IMR-90 (cell line): ENCODE measurements at regions not wholly inside any gene's neighbourhood (a gene's known extent, or its start where the extent isn't known, plus 50 kb on each side); places are given as distances from the start of the nearest gene placed in this dataset.

Experiments
- POLR2A ChIP-seq: IDR thresholded peaks from 2 replicates; pipeline ENCODE4 v1.6.1; 2012; ENCODE audit warnings: mild to moderate bottlenecking, low read depth, low read length
- TF ChIP-seq, protein P1 (sequence below): conservative IDR thresholded peaks from 2 replicates; pipeline ENCODE4 v1.5.1; 2012; ENCODE audit warnings: mild to moderate bottlenecking, low read depth, low read length, improper control_type of control experiment

GRCh38 chr2:204061241-204061640, 124.7 kb downstream of the ICOS start:
- TF ChIP-seq, protein P1, sequence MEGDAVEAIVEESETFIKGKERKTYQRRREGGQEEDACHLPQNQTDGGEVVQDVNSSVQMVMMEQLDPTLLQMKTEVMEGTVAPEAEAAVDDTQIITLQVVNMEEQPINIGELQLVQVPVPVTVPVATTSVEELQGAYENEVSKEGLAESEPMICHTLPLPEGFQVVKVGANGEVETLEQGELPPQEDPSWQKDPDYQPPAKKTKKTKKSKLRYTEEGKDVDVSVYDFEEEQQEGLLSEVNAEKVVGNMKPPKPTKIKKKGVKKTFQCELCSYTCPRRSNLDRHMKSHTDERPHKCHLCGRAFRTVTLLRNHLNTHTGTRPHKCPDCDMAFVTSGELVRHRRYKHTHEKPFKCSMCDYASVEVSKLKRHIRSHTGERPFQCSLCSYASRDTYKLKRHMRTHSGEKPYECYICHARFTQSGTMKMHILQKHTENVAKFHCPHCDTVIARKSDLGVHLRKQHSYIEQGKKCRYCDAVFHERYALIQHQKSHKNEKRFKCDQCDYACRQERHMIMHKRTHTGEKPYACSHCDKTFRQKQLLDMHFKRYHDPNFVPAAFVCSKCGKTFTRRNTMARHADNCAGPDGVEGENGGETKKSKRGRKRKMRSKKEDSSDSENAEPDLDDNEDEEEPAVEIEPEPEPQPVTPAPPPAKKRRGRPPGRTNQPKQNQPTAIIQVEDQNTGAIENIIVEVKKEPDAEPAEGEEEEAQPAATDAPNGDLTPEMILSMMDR = no peak
- no peak for TF ChIP-seq POLR2A
